ENCODE measurements at regions not wholly inside any gene's neighbourhood (a gene's known extent, or its start where the extent isn't known, plus 50 kb on each side); places are given as distances from the start of the nearest gene placed in this dataset.
"Not testable (repeated sequence)": the region's sequence is repeated elsewhere in the genome, so short reads cannot be mapped to it uniquely, and the experiment has no call there.

GRCh38 chr9:26789959-26790358 lies 102.6 kb downstream of the CAAP1 start:
- no peak for TF ChIP-seq CTCF (IDR thresholded peaks at IDR 0.05; ENCODE audit: low read depth, low read length)
- no peak for DNase-seq (ENCODE audit: extremely low read depth, low read depth)

- DNase-seq (ENCODE audit: extremely low read depth, low read depth) = no peak
- TF ChIP-seq CTCF (IDR thresholded peaks at IDR 0.05; ENCODE audit: low read depth, low read length) = no peak
These were observed 106.0 kb downstream of the CAAP1 start for GRCh38 chr9:26786564-26786963.

GRCh38 chr9:26782899-26783298 lies 109.7 kb downstream of the CAAP1 start:
- no peak for DNase-seq (ENCODE audit: extremely low read depth, low read depth)
- no peak for TF ChIP-seq CTCF (IDR thresholded peaks at IDR 0.05; ENCODE audit: low read depth, low read length)

GRCh38 chr9:26781906-26782305 lies 110.7 kb downstream of the CAAP1 start:
- TF ChIP-seq CTCF (IDR thresholded peaks at IDR 0.05; ENCODE audit: low read depth, low read length) = no peak
- DNase-seq (ENCODE audit: extremely low read depth, low read depth) = no peak

GRCh38 chr9:26780307-26780706 lies 112.3 kb downstream of the CAAP1 start:
- DNase-seq (ENCODE audit: extremely low read depth, low read depth) = not testable (repeated sequence)

GRCh38 chr9:26779062-26779461 lies 113.5 kb downstream of the CAAP1 start:
- no peak for TF ChIP-seq CTCF (IDR thresholded peaks at IDR 0.05; ENCODE audit: low read depth, low read length)
- DNase-seq (ENCODE audit: extremely low read depth, low read depth) = no peak

- DNase-seq (ENCODE audit: extremely low read depth, low read depth) = no peak
- TF ChIP-seq CTCF (IDR thresholded peaks at IDR 0.05; ENCODE audit: low read depth, low read length) = no peak
These were observed 117.2 kb downstream of the CAAP1 start for GRCh38 chr9:26775391-26775790.

GRCh38 chr9:26773056-26773455 lies 119.5 kb downstream of the CAAP1 start:
- no peak for DNase-seq (ENCODE audit: extremely low read depth, low read depth)
- no peak for TF ChIP-seq CTCF (IDR thresholded peaks at IDR 0.05; ENCODE audit: low read depth, low read length)

All from AG09319 (cell line).